22Rv1 (cell line): ENCODE measurements at regions not wholly inside any gene's neighbourhood (a gene's known extent, or its start where the extent isn't known, plus 50 kb on each side); places are given as distances from the start of the nearest gene placed in this dataset.
"Not testable (repeated sequence)": the region's sequence is repeated elsewhere in the genome, so short reads cannot be mapped to it uniquely, and the experiment has no call there.

Experiments used
- H3K27ac ChIP-seq: fragments of 450-650 bp; 2 replicates; pipeline ENCODE4 v1.5.1; 2017
- CTCF ChIP-seq: fragments of 450-650 bp; IDR thresholded peaks from 2 replicates; pipeline ENCODE4 v1.5.1; 2017; ENCODE audit warnings: mild to moderate bottlenecking
- ZFX ChIP-seq: fragments of 450-650 bp; IDR thresholded peaks from 2 replicates; pipeline ENCODE4 v1.6.1; 2017; ENCODE audit warnings: antibody characterized with exemption, borderline replicate concordance

DNA sequence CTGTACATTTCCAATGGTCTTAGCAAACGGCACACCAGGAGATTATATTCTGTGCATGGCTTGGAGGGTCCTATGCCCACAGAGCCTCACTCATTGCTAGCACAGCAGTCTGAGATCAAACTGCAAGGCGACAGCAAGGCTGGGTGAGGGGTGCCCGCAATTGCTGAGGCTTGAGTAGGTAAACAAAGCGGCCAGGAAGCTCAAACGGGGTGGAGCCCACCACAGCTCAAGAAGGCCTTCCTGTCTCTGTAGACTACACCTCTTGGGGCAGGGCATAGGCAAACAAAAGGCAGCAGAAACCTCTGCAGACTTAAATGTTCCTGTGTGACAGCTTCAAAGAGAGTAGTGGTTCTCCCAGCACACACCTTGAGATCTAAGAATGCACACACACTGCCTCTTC is 91.3 kb downstream of the OR4A5 start:
- not testable (repeated sequence) for H3K27ac ChIP-seq

- H3K27ac ChIP-seq: no peak overlapping the region
- TF ChIP-seq ZFX (no peak), CTCF (no peak)
Measured at GRCh38 chr11:54832676-54833075, 126.0 kb downstream of the OR4A5 start.

GRCh38 chr11:54855047-54855446 is 148.4 kb downstream of the OR4A5 start:
- TF ChIP-seq CTCF: peak; percentile 14; the same call in 1 of the 2 replicates
- not testable (repeated sequence) for H3K27ac ChIP-seq
